ENCODE measurements at regions not wholly inside any gene's neighbourhood (a gene's known extent, or its start where the extent isn't known, plus 50 kb on each side); places are given as distances from the start of the nearest gene placed in this dataset.

- Histone ChIP-seq H3K9me3 (no peaks in the 10 kb centered on the region), H3K36me3 (no peaks in the 10 kb centered on the region), H3K27ac (replicated peaks in 1 of 4) (no peak overlapping the region), H3K4me3 (no peak overlapping the region), H3K27me3 (no peaks in the 10 kb centered on the region), H3K4me1 (peaks cover 0 to 16% (median 10%) of the 10 kb centered on the region in 4 donors)
- intact Hi-C loops (cut with DNase I) = no loop called here
- no peak for DNase-seq (ENCODE audit: extremely low spot score)
- TF ChIP-seq CTCF (IDR thresholded peaks at IDR 0.05) (no peak), EP300 (IDR thresholded peaks at IDR 0.05) (no peak), POLR2AphosphoS5 (IDR thresholded peaks at IDR 0.05) (no peak), POLR2A (IDR thresholded peaks at IDR 0.05; ENCODE audit: low read depth) (no peak)
- 67% methylated on average over 7 of the region's 7 CpGs for WGBS
Observed at GRCh38 chr16:73149334-73149733, 101.4 kb upstream of the ZFHX3 start.

GRCh38 chr16:73147958-73148357, 100.0 kb upstream of the ZFHX3 start:
- no peak for DNase-seq (ENCODE audit: extremely low spot score)
- Histone ChIP-seq H3K4me1 (peaks cover 0 to 16% (median 9%) of the 10 kb centered on the region in 4 donors), H3K4me3 (no peak overlapping the region), H3K9me3 (no peaks in the 10 kb centered on the region), H3K27ac (replicated peaks in 1 of 4) (no peak overlapping the region), H3K36me3 (no peaks in the 10 kb centered on the region), H3K27me3 (peaks cover 0 to 6% (median 0%) of the 10 kb centered on the region in 4 donors)
- WGBS = 52% methylated on average over 3 of the region's 3 CpGs
- no peak for TF ChIP-seq EP300 (IDR thresholded peaks at IDR 0.05)
- TF ChIP-seq POLR2A (IDR thresholded peaks at IDR 0.05; ENCODE audit: low read depth) = no peak
- TF ChIP-seq CTCF (IDR thresholded peaks at IDR 0.05) = no peak
- TF ChIP-seq POLR2AphosphoS5 (IDR thresholded peaks at IDR 0.05) = no peak
- intact Hi-C loops (cut with DNase I) = no loop called here

- Histone ChIP-seq H3K27ac (replicated peaks in 1 of 4) (no peak overlapping the region), H3K36me3 (no peaks in the 10 kb centered on the region), H3K4me1 (peaks cover 0 to 14% (median 3%) of the 10 kb centered on the region in 4 donors), H3K9me3 (no peaks in the 10 kb centered on the region), H3K27me3 (peaks cover 0 to 20% (median 0%) of the 10 kb centered on the region in 4 donors), H3K4me3 (no peak overlapping the region)
- no peak for DNase-seq (ENCODE audit: extremely low spot score)
- no peak for TF ChIP-seq EP300 (IDR thresholded peaks at IDR 0.05)
- no peak for TF ChIP-seq POLR2A (IDR thresholded peaks at IDR 0.05; ENCODE audit: low read depth)
- no peak for TF ChIP-seq POLR2AphosphoS5 (IDR thresholded peaks at IDR 0.05)
- TF ChIP-seq CTCF (IDR thresholded peaks at IDR 0.05) = no peak
- 90% methylated on average over 7 of the region's 10 CpGs for WGBS
- intact Hi-C loops (cut with DNase I) = no loop called here
Observed at GRCh38 chr16:73145166-73145880, 97.4 kb upstream of the ZFHX3 start.

GRCh38 chr16:73143576-73144422, 95.9 kb upstream of the ZFHX3 start:
- peak overlapping the region; percentile 41 to 56 (median 44) for H3K4me3 ChIP-seq
- H3K27me3 ChIP-seq = peaks cover 0 to 23% (median 0%) of the 10 kb centered on the region in 4 donors
- no peaks in the 10 kb centered on the region for H3K9me3 ChIP-seq
- peak overlapping the region; percentile 38 to 60 (median 54) for H3K27ac ChIP-seq (replicated peaks in 1 of 4)
- H3K4me1 ChIP-seq = peaks cover 0 to 14% (median 3%) of the 10 kb centered on the region in 4 donors
- no peaks in the 10 kb centered on the region for H3K36me3 ChIP-seq
- intact Hi-C loops (cut with DNase I) = no loop called here
- no peak for DNase-seq (ENCODE audit: extremely low spot score)
- 39% methylated on average over 14 of the region's 14 CpGs for WGBS
- TF ChIP-seq POLR2AphosphoS5 (IDR thresholded peaks at IDR 0.05) (no peak), POLR2A (IDR thresholded peaks at IDR 0.05; ENCODE audit: low read depth) (no peak), CTCF (IDR thresholded peaks at IDR 0.05) (no peak), EP300 (IDR thresholded peaks at IDR 0.05) (no peak)
